ENCODE measurements at regions not wholly inside any gene's neighbourhood (a gene's known extent, or its start where the extent isn't known, plus 50 kb on each side); places are given as distances from the start of the nearest gene placed in this dataset.

DNA sequence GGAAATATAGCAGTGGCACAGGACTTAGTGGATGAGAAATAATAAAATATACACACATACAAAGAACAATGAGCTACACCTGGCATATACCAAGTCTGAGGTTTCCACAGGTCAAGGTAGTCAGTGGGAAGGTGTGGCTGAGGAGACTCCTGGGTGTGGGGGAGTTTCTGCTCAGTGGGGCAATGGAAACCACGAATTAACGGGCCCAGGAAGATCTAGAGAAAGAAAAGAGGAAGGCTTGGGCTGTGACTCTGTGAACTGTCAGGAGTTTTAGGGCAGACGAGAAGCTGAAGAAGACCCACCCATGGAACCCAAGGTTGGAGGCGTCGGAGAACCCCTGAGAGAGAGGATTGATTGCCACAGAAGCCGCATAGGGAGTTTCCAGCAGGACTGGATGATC, 196.5 kb downstream of the HERPUD2 start:
- no peak for DNase-seq

DNA sequence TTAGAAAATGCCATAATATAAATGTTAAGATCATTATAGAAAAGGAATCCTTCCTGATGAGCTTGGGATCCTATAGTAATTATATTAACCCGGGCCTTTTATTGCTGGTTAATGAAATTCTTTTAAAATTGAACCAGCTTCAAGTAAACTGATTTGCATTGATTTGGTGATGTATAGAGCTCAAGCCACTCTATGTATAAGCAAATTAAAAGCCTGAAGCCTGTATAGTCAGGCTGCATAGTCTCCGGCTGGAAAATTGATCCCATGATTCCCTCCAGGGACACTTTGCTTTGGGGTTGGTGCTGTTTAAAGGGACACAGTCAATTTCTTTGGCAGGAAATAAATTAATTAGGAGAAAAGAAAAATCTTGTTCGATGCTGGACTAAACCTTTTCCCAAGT, 199.1 kb downstream of the HERPUD2 start:
- no peak for DNase-seq

DNA sequence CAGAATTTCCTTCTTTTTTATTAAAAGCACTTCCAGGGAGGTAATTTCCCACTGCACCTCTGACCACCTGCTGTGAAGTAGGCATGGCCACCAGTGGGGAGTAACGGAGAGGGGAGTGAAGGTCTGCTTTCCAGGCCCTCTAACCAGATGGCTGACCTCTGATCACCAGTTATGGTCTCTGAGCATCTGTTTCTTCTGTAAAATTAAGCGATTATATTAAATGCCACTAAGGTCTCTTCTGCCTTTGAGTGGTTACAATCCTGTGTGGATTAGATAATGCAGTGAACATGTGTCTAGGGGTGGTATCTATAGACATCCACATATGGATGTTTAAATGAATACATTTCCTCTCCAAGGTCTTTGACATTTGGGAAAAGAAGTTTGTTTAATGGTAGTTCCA, 199.6 kb downstream of the HERPUD2 start:
- no peak for DNase-seq

DNA sequence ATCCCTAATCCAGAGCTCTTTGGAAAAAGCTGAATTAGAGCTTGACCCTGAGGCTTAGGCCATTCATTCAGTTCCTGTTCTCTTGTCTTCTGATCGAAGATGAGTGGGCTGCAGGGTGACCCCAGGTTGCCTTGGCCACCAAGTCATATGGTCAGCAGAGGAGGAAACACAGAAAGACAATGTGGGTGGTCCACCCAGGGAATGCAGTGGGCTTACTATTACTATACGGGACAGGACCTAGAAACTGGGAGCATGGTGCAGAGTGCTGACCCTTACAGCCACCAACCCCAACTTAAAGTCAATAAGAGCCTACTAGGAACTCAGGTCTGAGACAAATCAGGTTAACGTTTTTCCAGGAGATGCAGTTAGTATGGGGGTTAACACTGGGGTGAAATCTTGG, 200.5 kb downstream of the HERPUD2 start:
- DNase-seq, result no peak

GRCh38 chr7:35492451-35493175, 202.3 kb downstream of the HERPUD2 start:
- DNase-seq, result no peak

GRCh38 chr7:35491233-35491632, 203.7 kb downstream of the HERPUD2 start:
- no peak for DNase-seq

DNA sequence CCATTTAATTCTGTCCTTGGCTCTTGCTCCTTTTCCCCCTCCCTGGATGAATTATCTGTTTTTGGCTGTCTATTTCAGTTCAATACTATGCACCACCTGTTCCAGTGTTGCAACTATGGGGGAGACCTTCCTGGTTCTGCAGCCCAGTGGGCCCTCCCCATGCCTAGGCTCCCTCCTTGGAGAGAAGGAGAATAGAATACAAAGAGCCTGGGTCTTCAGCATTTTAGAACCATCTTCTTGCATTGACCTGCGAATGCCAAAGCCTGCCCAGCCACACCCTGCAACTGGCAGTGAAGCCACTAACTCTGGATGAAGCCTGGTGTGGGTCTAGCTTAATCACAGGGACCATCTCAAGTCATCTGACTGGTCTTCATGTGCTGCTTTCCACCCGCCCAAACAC, 207.1 kb downstream of the HERPUD2 start:
- no peak for DNase-seq

DNA sequence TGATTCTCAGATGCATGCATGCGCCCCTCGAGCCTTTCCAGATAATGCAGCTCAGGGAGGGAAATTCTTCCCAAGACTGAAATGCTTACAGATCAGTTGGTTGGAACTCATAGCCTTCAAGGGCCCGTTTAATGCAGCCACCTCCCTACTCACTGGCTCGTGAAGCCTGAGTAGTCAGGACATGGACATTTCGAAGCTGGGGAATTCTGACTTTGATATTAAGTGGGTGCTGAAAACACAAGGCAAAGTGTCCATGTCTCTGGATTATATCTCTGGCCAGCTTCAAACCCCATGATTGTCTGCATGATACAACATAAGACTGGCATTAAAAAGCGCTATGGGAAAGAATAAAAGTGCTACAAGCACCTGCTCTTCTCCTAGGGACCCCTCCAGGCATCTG, 207.5 kb downstream of the HERPUD2 start:
- no peak for DNase-seq

DNA sequence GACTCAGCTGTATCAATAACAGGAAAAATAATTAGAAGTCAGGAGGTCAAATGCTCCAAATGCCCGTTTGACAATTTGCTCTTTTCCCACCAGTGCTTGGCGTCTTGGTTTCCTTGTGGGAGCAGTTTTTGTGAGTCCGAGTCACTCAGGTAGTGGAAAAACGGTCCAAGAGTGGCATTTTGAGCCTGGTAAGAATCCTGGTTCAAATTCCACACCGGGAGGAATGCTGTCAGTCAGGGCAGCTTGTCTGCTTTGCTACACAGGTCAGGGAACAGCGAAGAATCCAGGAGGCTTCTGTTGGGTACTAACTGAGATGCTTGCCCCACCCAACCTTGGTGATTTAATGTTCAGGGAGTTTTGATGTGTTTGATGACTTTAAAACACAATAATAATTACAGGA, 209.5 kb downstream of the HERPUD2 start:
- no peak for DNase-seq

DNA sequence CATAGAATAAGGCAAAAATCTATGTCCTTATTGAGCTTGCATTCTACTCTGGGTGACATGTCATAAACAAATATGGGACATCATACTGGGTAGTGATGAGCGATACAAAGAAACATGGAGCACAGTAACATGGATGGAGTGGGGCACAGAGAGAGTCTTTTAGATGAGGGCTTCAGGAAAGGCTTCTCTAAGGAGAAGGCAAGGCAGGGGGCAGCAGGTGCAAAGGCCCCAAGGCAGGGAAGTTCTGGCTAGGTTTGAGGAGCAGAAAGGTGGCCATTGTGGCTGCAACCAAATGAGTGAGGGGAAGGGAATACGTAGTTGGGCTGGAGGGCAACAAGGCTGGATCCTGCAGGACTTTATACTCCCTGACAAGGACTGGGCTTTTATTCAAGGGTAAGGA, 211.4 kb downstream of the HERPUD2 start:
- DNase-seq, result no peak

DNA sequence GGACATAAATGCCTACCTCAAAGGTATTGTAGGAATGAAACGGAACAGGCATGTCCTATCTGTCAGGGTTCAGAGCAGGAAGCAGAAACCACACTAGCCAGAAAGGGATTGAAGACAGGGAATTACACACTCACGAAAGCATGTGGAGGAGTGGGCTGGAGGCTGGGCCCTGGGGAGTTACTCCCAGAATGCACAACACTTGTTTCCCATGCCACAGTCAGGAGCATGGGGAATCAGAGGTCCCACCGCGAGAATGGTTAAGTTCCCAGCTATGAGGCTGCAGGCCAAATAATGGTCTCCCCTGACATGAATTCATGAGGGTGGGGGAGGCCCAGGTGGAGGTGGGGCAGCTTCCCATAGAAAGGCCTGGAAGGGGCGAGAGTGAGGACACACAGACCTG, 212.7 kb downstream of the HERPUD2 start:
- no peak for DNase-seq

DNA sequence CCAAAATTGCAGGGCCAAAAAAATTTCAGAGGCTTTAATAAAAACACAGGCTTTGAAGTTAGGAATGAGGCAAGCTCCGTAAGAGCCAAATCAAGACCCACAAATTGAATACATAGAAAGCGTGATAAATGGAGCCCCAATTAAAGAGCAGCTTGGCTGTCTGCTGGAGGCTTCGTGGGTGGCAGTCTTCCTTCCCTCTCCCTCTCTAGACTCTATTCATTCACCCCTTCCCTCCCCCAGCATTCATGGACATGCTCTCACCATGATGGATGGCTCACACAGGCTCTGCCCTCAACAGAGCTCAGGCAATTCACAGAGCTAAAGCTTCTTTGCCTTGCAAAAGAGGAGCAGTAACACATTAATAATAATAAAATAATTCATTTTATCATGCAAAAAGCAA, 214.1 kb downstream of the HERPUD2 start:
- DNase-seq, result no peak

GRCh38 chr7:35477609-35478008, 217.3 kb downstream of the HERPUD2 start:
- DNase-seq, result no peak

DNA sequence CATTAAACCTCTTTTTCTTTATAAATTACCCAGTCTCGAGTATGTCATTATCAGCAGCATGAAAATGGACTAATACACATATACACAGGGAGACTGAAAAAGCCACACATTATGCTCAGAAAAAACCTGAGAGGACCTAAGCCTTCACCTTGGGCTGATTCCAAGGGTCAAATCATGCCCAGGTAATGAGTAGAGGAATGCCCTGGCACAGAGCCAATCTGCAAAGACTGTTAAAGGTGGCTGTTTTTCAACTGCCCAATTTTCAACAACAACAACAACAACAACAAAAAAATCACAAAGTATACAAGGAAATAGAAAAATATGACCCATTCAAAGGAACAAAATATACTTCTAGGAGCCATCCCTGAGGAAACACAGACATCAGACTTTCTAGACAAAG, 220.2 kb upstream of the TBX20 start:
- DNase-seq, result no peak

- no peak for DNase-seq
These were observed 214.7 kb upstream of the TBX20 start for GRCh38 chr7:35468606-35469005.

- no peak for DNase-seq
These were observed 213.6 kb upstream of the TBX20 start for GRCh38 chr7:35467456-35467978.

DNA sequence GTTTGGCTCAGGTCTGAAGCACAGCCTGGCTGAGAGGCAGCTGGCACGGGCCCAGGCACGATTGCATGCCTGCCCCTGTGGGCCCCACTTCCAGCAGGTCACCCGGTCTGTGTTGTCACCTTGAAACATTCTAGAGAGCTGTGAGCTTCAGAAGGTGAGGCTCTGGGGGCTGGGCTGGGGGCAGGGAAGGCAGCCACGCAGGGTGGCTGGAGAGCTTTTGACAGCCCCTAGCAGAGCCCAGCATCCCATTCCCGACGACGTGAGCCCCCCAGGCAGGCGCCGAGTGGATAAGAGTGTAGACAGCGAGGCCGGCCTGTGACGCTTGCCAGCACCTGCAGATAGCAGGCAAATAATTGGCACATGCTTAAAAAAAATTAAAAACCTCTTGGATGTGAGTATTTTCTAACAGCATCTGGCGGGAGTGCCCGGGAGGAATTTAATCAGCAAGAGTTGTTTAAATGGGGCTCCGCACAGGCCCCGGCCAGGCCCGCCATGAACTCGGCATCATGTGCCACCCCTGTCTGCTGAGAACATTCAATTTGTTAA, 212.0 kb upstream of the TBX20 start:
- no peak for DNase-seq

DNA sequence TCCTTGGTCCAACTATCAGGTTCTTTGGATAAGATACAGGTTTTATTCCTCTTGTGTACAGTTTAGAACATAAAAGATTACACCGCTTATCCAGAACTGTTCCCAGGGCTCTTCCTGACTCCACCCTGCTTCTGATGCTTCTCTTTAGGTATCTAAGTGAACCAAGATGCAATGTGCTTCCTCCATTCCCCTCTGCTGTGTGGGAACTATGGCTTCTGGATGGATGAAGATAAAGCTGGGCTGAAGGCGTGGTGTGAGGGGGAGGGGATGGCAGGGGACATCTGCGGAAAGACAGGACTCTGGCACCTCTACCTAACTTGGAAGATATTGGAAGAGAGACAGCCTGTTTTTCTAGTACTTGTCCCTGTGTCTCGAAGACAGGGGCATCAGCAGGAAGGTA, 209.9 kb upstream of the TBX20 start:
- no peak for DNase-seq

- DNase-seq, result no peak
These were observed 209.3 kb upstream of the TBX20 start for GRCh38 chr7:35463176-35463700.

DNA sequence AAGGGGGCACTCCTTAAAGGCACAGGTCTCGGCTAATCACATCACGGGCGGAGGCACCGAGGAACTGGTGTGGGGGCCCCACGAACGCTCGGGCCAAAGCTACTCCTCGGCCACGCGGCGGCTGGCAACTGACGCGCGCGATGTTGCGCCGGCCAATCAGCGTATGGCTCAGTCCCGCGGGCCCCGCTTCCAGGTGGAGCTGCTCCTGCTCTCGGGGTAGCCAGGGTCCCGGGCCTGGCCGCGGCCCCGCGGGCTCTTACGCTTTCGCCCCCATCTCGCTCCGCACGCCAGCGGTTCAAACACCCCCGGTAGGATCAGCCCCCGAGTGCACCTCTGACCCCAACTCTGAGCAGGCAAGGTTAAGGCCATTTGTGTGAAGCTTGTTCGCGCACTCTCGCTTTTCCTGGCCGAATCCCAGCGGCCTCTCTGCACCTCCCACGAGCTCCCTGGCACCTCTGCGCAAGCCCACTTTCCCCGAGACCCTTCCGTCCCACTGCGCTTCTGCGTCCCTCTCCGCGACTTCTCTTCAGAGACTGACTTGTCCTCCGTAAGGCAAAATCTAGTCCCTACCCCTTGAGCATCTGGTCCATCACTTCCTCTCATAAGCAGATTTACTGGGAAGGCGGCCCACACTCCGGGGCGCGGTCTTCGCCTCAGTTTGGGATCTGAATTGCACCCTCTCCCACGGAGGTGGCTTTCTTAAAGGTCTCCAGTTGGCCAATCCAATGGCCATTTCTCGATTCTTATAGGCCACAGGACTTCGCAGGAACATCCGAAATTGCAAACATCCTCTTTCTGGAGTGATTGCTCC, 200.9 kb upstream of the TBX20 start:
- DNase-seq, result no peak

- no peak for DNase-seq
These were observed 196.7 kb upstream of the TBX20 start for GRCh38 chr7:35450456-35451214.

DNA sequence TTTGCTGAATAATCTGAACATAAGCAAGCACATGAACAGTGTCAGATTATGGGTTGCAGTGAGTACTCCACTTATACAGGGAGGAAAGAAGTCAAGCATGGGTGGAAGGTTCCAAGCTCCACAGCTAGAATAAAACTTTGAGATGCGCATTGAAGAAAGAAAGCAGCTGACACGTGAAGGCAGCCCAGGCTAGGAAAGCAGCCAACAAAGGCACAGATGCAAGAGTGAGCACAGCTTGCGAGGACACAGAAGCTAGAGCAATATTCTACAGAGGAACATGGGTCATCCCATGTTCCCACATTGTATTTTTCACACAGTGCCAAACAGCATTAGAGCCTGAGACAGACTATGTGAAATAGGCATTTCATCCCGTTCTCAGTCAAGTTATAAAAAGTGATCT, 194.6 kb upstream of the TBX20 start:
- DNase-seq, result no peak

DNA sequence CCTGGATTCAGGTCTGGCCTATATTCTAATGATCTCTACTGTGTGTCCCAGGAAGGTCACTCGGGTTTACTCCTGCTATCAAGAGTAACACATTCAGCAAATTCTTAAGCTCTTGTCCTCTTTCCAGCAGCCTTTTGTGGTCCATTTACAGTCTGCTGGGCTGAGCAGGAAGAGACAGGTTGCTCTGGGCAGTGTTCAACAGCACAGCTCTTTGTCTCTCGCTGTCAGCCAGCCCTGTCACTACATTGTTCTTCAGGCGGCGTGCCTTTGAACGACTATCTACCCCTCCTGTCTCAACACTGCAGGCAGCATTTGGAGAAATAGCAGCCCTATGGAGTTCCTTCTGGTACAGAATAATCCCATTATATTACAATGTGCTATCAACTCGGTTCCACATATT, 192.2 kb upstream of the TBX20 start:
- no peak for DNase-seq
